Ovary (tissue), 3 donors: ENCODE measurements at regions not wholly inside any gene's neighbourhood (a gene's known extent, or its start where the extent isn't known, plus 50 kb on each side); places are given as distances from the start of the nearest gene placed in this dataset.

Experiments used
- EP300 ChIP-seq: sonication (generic); formaldehyde crosslinking; IDR thresholded peaks from one replicate; pipeline ENCODE4 v1.6.1; 2017; ENCODE audit warnings: antibody characterized with exemption
- POLR2A ChIP-seq: fragments of 450-650 bp; IDR thresholded peaks from one replicate; pipeline ENCODE4 v1.6.1; 2017; ENCODE audit warnings: antibody characterized with exemption, mild to moderate bottlenecking, moderate library complexity
- TF ChIP-seq, protein P1 (sequence below), 3 donors: fragments of 450-650 bp in 2 of 3; fragments of 200-600 bp in 1 of 3; IDR thresholded peaks; one replicate each; pipeline versions ENCODE4 v1.5.1 to v1.8.0; 2016 to 2022; ENCODE audit warnings: antibody characterized with exemption in 3 of 3, mild to moderate bottlenecking in 1 of 3
- donor health status: DM: no; HTN: no; CAD: no.

GRCh38 chr10:36583690-36584089, 541.7 kb upstream of the ANKRD30A start:
- TF ChIP-seq, protein P1, sequence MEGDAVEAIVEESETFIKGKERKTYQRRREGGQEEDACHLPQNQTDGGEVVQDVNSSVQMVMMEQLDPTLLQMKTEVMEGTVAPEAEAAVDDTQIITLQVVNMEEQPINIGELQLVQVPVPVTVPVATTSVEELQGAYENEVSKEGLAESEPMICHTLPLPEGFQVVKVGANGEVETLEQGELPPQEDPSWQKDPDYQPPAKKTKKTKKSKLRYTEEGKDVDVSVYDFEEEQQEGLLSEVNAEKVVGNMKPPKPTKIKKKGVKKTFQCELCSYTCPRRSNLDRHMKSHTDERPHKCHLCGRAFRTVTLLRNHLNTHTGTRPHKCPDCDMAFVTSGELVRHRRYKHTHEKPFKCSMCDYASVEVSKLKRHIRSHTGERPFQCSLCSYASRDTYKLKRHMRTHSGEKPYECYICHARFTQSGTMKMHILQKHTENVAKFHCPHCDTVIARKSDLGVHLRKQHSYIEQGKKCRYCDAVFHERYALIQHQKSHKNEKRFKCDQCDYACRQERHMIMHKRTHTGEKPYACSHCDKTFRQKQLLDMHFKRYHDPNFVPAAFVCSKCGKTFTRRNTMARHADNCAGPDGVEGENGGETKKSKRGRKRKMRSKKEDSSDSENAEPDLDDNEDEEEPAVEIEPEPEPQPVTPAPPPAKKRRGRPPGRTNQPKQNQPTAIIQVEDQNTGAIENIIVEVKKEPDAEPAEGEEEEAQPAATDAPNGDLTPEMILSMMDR (IDR thresholded peaks at IDR 0.05), result no peak
- TF ChIP-seq EP300, result no peak
- no peak for TF ChIP-seq POLR2A
